ENCODE measurements at regions not wholly inside any gene's neighbourhood (a gene's known extent, or its start where the extent isn't known, plus 50 kb on each side); places are given as distances from the start of the nearest gene placed in this dataset.

DNA sequence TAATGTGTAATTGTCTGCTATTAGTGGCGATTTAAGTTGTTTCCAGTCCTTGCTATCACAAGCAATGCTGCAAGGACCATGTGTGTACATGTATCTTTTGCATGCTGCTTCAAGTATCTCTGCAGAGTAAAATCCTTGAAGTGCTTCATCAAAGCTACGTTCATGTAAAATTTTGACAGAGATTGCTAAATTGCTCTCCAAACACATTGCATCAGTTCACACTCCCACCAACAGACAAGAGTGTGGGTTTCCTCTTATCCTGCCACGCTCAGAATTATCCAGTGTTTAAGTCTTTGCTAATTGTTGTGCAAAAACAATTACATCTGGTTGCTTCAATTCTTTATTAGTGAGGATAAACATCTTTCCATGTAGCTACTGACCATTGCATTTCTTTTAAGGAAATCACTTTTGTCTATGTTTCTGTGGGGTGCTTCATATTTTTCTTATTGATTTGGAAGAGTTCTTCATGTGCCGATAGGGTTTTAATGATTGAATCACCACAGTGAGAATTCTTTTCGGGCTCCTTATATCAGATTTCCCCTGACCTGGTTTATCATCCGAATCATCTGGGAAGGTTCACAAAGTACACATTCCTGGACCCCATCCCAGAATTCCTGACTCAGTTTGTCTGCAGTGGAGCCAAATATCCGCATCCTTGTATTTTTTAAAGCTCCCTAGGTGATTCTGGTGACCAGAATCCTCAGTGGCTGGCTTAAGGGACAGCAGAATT is 56.3 kb upstream of the GALNT2 start:
- no peak for DNase-seq

- no peak for DNase-seq
These were observed 55.5 kb upstream of the GALNT2 start for GRCh38 chr1:230011333-230012092.

- DNase-seq, result no peak
These were observed 55.0 kb upstream of the GALNT2 start for GRCh38 chr1:230012093-230012393.

GRCh38 chr1:230012741-230013140 is 54.3 kb upstream of the GALNT2 start:
- no peak for DNase-seq

GRCh38 chr1:230016159-230016558 is 50.9 kb upstream of the GALNT2 start:
- DNase-seq, result no peak

All from NCI-H82 (cell line).